Mononuclear cell (primary cell): ENCODE measurements at regions not wholly inside any gene's neighbourhood (a gene's known extent, or its start where the extent isn't known, plus 50 kb on each side); places are given as distances from the start of the nearest gene placed in this dataset.

Experiments used
- H3K27me3 ChIP-seq: 2 replicates; pipeline ENCODE4 v1.6.0; 2011; ENCODE audit warnings: low read length, control low read depth; ENCODE audit not compliant: insufficient read depth
- H3K4me1 ChIP-seq: 2 replicates; pipeline ENCODE4 v1.5.1; 2011; ENCODE audit warnings: mild to moderate bottlenecking, low read length, control low read depth; ENCODE audit not compliant: insufficient read depth
- H3K4me3 ChIP-seq: 2 replicates; pipeline ENCODE4 v1.5.1; 2011; ENCODE audit warnings: mild to moderate bottlenecking, low read length, moderate library complexity
- H3K9me3 ChIP-seq: 2 replicates; pipeline ENCODE4 v1.5.1; 2011; ENCODE audit warnings: low read depth, mild to moderate bottlenecking, control low read depth, low read length

GRCh38 chr21:28371713-28372112, 621.0 kb downstream of the LTN1 start:
- Histone ChIP-seq H3K27me3 (no peaks in the 10 kb centered on the region), H3K4me1 (no peaks in the 10 kb centered on the region), H3K4me3 (no peak overlapping the region), H3K9me3 (peaks cover 9% of the 10 kb centered on the region)

GRCh38 chr21:28359300-28359699, 633.4 kb downstream of the LTN1 start:
- no peaks in the 10 kb centered on the region for H3K4me1 ChIP-seq
- no peak overlapping the region for H3K4me3 ChIP-seq
- H3K27me3 ChIP-seq, result no peaks in the 10 kb centered on the region
- no peaks in the 10 kb centered on the region for H3K9me3 ChIP-seq

GRCh38 chr21:28358702-28359101, 634.0 kb downstream of the LTN1 start:
- no peaks in the 10 kb centered on the region for H3K9me3 ChIP-seq
- no peaks in the 10 kb centered on the region for H3K27me3 ChIP-seq
- H3K4me1 ChIP-seq, result no peaks in the 10 kb centered on the region
- no peak overlapping the region for H3K4me3 ChIP-seq

- Histone ChIP-seq H3K4me3 (no peak overlapping the region), H3K27me3 (no peaks in the 10 kb centered on the region), H3K4me1 (no peaks in the 10 kb centered on the region), H3K9me3 (no peaks in the 10 kb centered on the region)
Observed at GRCh38 chr21:28358170-28358569, 634.5 kb downstream of the LTN1 start.

- H3K27me3 ChIP-seq, result no peaks in the 10 kb centered on the region
- no peaks in the 10 kb centered on the region for H3K4me1 ChIP-seq
- H3K9me3 ChIP-seq, result no peaks in the 10 kb centered on the region
- no peak overlapping the region for H3K4me3 ChIP-seq
Observed at GRCh38 chr21:28357743-28358142, 634.9 kb downstream of the LTN1 start.

GRCh38 chr21:28356422-28356821, 636.3 kb downstream of the LTN1 start:
- no peaks in the 10 kb centered on the region for H3K9me3 ChIP-seq
- no peak overlapping the region for H3K4me3 ChIP-seq
- H3K27me3 ChIP-seq, result no peaks in the 10 kb centered on the region
- H3K4me1 ChIP-seq, result no peaks in the 10 kb centered on the region

GRCh38 chr21:28345934-28346333, 646.7 kb downstream of the LTN1 start:
- H3K4me3 ChIP-seq, result no peak overlapping the region
- no peaks in the 10 kb centered on the region for H3K9me3 ChIP-seq
- no peaks in the 10 kb centered on the region for H3K4me1 ChIP-seq
- no peaks in the 10 kb centered on the region for H3K27me3 ChIP-seq

GRCh38 chr21:28344985-28345384, 647.7 kb downstream of the LTN1 start:
- no peaks in the 10 kb centered on the region for H3K4me1 ChIP-seq
- H3K27me3 ChIP-seq, result no peaks in the 10 kb centered on the region
- H3K4me3 ChIP-seq, result no peak overlapping the region
- H3K9me3 ChIP-seq, result no peaks in the 10 kb centered on the region

- no peak overlapping the region for H3K4me3 ChIP-seq
- no peaks in the 10 kb centered on the region for H3K27me3 ChIP-seq
- no peaks in the 10 kb centered on the region for H3K4me1 ChIP-seq
- no peaks in the 10 kb centered on the region for H3K9me3 ChIP-seq
Observed at GRCh38 chr21:28342212-28342810, 650.4 kb downstream of the LTN1 start.

- Histone ChIP-seq H3K27me3 (no peaks in the 10 kb centered on the region), H3K4me1 (no peaks in the 10 kb centered on the region), H3K9me3 (no peaks in the 10 kb centered on the region), H3K4me3 (no peak overlapping the region)
Observed at GRCh38 chr21:28339403-28339802, 653.3 kb downstream of the LTN1 start.

GRCh38 chr21:28338701-28339305, 653.9 kb downstream of the LTN1 start:
- H3K9me3 ChIP-seq, result no peaks in the 10 kb centered on the region
- H3K4me1 ChIP-seq, result no peaks in the 10 kb centered on the region
- no peaks in the 10 kb centered on the region for H3K27me3 ChIP-seq
- H3K4me3 ChIP-seq, result no peak overlapping the region

- no peaks in the 10 kb centered on the region for H3K9me3 ChIP-seq
- no peaks in the 10 kb centered on the region for H3K4me1 ChIP-seq
- H3K4me3 ChIP-seq, result no peak overlapping the region
- no peaks in the 10 kb centered on the region for H3K27me3 ChIP-seq
Observed at GRCh38 chr21:28337315-28337714, 655.4 kb downstream of the LTN1 start.

- Histone ChIP-seq H3K9me3 (no peaks in the 10 kb centered on the region), H3K27me3 (no peaks in the 10 kb centered on the region), H3K4me3 (no peak overlapping the region), H3K4me1 (no peaks in the 10 kb centered on the region)
Observed at GRCh38 chr21:28336314-28336713, 656.4 kb downstream of the LTN1 start.

- Histone ChIP-seq H3K4me3 (no peak overlapping the region), H3K9me3 (no peaks in the 10 kb centered on the region), H3K4me1 (no peaks in the 10 kb centered on the region), H3K27me3 (no peaks in the 10 kb centered on the region)
Observed at GRCh38 chr21:28334407-28334806, 658.3 kb downstream of the LTN1 start.

GRCh38 chr21:28333578-28334075, 659.0 kb downstream of the LTN1 start:
- Histone ChIP-seq H3K4me3 (no peak overlapping the region), H3K4me1 (no peaks in the 10 kb centered on the region), H3K27me3 (no peaks in the 10 kb centered on the region), H3K9me3 (no peaks in the 10 kb centered on the region)

- Histone ChIP-seq H3K4me1 (no peaks in the 10 kb centered on the region), H3K9me3 (no peaks in the 10 kb centered on the region)
Observed at GRCh38 chr21:28332796-28333195, 659.9 kb downstream of the LTN1 start.

More at GRCh38 chr21:28332796-28333195, 659.9 kb downstream of the LTN1 start:
- Histone ChIP-seq H3K4me3 (no peak overlapping the region), H3K27me3 (no peaks in the 10 kb centered on the region)
